PFSK-1 (cell line): ENCODE measurements at regions not wholly inside any gene's neighbourhood (a gene's known extent, or its start where the extent isn't known, plus 50 kb on each side); places are given as distances from the start of the nearest gene placed in this dataset.

ENCODE experiments used
- FOXP2 ChIP-seq: optimal IDR thresholded peaks from 2 replicates; pipeline ENCODE3; 2011; ENCODE audit warnings: borderline replicate concordance, control low read depth, inconsistent platforms; ENCODE audit not compliant: insufficient read depth; ENCODE audit errors: extremely low read length, extremely low read depth
- POLR2AphosphoS5 ChIP-seq: IDR thresholded peaks from 2 replicates; pipeline ENCODE4 v1.6.1; 2012; ENCODE audit warnings: low read depth, mild to moderate bottlenecking, control low read depth, low read length, moderate library complexity
- SIN3A ChIP-seq: IDR thresholded peaks from 2 replicates; pipeline ENCODE4 v1.6.1; 2012; ENCODE audit warnings: mild to moderate bottlenecking, low read length, moderate library complexity, borderline replicate concordance; ENCODE audit not compliant: insufficient read depth
- TAF1 ChIP-seq: IDR thresholded peaks from 2 replicates; pipeline ENCODE4 v1.6.1; 2012; ENCODE audit warnings: low read length, control low read depth, borderline replicate concordance; ENCODE audit not compliant: insufficient read depth
- TF ChIP-seq, protein P1 (sequence below), 2 experiments: IDR thresholded peaks; 2 replicates each; pipeline versions ENCODE4 v1.6.1 to v1.8.0; 2011 to 2012; ENCODE audit warnings: low read depth in 2 of 2, low read length in 2 of 2, control low read depth in 1 of 2, inconsistent platforms in 1 of 2, mild to moderate bottlenecking in 1 of 2, moderate library complexity in 1 of 2; ENCODE audit not compliant: insufficient read depth in 1 of 2

DNA sequence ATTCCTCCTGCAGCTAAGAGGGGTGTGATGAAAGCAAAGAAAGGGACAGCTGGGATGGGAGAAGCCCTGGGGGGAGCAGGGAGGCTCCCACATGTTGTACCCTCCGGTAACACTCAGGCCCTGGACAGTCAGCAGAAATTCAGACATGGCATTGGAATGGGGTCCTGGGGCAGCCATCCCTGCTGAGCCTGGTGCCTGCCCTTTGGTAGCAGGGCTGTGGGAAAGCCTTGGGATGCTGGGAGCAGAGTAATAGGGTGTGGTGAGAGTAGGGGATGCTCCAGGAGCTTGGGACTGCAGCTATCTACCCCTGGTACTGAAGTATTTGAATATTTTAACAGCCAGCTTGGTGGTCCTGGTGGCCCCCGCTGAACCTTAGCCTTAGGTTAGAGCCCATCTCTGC lies 56.8 kb downstream of the FAM241B start:
- TF ChIP-seq, protein P1, sequence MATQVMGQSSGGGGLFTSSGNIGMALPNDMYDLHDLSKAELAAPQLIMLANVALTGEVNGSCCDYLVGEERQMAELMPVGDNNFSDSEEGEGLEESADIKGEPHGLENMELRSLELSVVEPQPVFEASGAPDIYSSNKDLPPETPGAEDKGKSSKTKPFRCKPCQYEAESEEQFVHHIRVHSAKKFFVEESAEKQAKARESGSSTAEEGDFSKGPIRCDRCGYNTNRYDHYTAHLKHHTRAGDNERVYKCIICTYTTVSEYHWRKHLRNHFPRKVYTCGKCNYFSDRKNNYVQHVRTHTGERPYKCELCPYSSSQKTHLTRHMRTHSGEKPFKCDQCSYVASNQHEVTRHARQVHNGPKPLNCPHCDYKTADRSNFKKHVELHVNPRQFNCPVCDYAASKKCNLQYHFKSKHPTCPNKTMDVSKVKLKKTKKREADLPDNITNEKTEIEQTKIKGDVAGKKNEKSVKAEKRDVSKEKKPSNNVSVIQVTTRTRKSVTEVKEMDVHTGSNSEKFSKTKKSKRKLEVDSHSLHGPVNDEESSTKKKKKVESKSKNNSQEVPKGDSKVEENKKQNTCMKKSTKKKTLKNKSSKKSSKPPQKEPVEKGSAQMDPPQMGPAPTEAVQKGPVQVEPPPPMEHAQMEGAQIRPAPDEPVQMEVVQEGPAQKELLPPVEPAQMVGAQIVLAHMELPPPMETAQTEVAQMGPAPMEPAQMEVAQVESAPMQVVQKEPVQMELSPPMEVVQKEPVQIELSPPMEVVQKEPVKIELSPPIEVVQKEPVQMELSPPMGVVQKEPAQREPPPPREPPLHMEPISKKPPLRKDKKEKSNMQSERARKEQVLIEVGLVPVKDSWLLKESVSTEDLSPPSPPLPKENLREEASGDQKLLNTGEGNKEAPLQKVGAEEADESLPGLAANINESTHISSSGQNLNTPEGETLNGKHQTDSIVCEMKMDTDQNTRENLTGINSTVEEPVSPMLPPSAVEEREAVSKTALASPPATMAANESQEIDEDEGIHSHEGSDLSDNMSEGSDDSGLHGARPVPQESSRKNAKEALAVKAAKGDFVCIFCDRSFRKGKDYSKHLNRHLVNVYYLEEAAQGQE (IDR thresholded peaks at IDR 0.05; ENCODE audit: insufficient read depth in 1 of 2, low read depth in 2 of 2, low read length in 2 of 2), result no peak
- TF ChIP-seq FOXP2 (no peak), TAF1 (no peak), POLR2AphosphoS5 (no peak), SIN3A (no peak)

DNA sequence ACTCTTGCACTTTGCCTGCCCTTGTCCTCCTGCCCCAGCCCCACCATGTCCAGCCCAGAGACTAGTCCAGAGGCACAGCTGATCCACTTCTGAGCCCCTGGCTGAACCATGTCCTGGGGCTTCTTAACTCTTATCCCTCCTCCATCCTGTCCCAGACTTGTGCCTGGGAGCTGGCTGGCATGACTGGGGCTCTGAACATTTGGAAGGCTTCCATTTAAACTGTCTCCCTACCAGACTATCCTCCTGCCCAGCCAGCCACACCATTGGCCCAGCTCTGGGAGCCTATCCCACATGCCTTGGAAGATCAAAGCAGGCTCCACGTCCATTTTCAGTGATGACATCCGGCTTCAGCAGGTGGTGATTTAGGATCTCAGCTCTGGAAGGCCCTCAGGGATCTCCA lies 57.4 kb downstream of the FAM241B start:
- TF ChIP-seq, protein P1 (IDR thresholded peaks at IDR 0.05; ENCODE audit: insufficient read depth in 1 of 2, low read depth in 2 of 2, low read length in 2 of 2), result no peak
- TF ChIP-seq POLR2AphosphoS5, result no peak
- TF ChIP-seq FOXP2, result no peak
- no peak for TF ChIP-seq TAF1
- TF ChIP-seq SIN3A, result no peak

DNA sequence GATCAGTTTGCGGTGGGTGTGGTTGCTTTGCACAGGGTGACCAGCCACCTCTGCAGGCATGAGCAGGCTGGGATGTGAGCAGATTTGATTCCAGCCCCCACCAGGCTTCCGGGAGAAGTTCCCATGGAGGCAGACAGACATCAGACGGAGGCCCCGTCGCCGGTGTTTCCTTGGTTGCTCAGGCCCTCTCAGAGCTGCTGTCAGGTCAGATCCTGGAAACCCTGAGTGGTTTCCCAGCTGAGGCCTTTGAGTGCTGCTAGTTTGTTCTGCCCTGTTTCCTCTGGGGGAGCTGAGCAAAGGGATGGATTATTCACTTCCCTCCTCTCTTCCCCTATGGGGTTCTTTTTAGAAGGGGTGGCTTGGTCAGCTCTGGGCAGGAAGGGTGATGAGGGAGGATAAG lies 62.2 kb downstream of the FAM241B start:
- no peak for TF ChIP-seq POLR2AphosphoS5
- no peak for TF ChIP-seq SIN3A
- TF ChIP-seq, protein P1 (IDR thresholded peaks at IDR 0.05; ENCODE audit: insufficient read depth in 1 of 2, low read depth in 2 of 2, low read length in 2 of 2), result no peak
- no peak for TF ChIP-seq TAF1

DNA sequence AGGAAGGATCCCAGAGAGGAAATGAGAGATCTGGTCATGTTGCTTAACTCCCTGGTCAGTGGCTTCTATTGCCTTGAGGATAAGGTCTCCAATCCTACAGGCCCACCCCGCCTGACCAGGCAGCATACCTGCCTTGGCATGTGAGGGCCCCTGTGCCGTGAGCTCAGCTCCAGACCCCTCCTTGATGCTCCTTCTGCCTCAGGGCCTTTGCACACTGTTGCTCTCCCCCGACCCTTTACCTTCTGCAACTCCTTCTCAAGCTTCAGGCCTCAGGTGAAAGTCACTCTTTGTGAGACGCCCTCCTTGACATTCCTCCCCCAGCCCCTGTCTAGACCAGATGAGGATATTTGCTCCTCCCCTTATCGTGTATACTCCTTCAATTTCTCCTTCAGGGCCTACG lies 62.8 kb downstream of the FAM241B start:
- TF ChIP-seq FOXP2 (no peak), TAF1 (no peak), POLR2AphosphoS5 (no peak), SIN3A (no peak)
- TF ChIP-seq, protein P1 (IDR thresholded peaks at IDR 0.05; ENCODE audit: insufficient read depth in 1 of 2, low read depth in 2 of 2, low read length in 2 of 2), result no peak

DNA sequence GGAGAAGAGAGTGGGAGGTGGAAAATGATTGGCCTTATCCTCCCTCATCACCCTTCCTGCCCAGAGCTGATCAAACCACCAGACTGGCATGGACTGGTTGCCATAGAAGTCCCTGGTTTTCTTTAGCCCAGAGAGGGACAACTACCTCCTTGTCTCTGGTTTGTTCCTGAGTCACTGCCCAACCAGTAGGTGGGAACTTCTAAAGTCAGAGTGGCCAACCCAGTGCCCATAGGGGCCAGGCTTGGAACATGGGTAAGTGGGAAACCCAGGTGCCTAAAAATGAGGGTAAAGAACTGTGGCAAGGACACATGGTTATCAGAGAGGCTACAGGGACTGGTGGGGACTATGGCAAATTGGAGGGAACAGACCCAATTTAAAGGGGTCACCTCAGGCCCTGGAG lies 63.8 kb downstream of the FAM241B start:
- TF ChIP-seq SIN3A, result no peak

DNA sequence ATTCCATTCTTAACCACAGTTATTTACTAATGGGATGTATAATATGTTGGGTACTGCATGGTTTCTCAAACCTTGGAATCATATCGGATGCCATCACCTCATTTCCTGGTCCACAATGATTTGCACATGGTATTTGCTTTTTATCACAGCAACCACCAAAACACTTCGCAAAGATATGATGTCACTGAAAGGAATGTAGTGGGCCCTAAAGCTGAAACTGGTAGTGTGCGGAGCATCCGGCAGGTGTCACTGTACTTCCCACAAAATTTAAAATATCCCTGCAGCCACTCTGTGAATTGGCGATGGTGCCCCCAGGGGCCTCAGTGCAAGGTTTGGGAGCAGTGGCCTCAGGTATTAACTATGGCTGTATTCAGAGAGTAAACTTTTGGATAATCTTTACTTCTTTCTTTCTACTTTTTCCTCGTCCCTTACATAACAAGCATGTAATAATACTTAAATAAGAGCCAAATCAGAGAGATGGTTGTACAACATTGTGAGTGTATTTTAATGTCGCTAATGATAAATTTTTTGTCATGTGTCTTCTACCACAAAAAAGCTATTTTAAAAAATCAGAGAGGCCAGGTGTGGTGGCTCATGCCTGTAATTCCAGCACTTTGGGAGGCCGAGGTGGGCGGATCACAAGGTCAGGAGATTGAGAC lies 66.2 kb downstream of the FAM241B start:
- TF ChIP-seq TAF1, result no peak
- TF ChIP-seq SIN3A, result no peak
- TF ChIP-seq POLR2AphosphoS5, result no peak
- no peak for TF ChIP-seq FOXP2
- TF ChIP-seq, protein P1 (IDR thresholded peaks at IDR 0.05; ENCODE audit: insufficient read depth in 1 of 2, low read depth in 2 of 2, low read length in 2 of 2), result no peak
